ENCODE measurements at regions not wholly inside any gene's neighbourhood (a gene's known extent, or its start where the extent isn't known, plus 50 kb on each side); places are given as distances from the start of the nearest gene placed in this dataset.

GRCh38 chr17:79180358-79181005 lies 105.9 kb downstream of the ENGASE start:
- TF ChIP-seq CTCF (conservative IDR thresholded peaks at IDR 0.05) (no peak), ZFX (IDR thresholded peaks at IDR 0.05) (no peak)

Data from C4-2B (cell line).